ENCODE measurements at regions not wholly inside any gene's neighbourhood (a gene's known extent, or its start where the extent isn't known, plus 50 kb on each side); places are given as distances from the start of the nearest gene placed in this dataset.

- no peak overlapping the region for H3K27ac ChIP-seq (ENCODE audit: insufficient read length, low read depth, low read length)
Observed at GRCh38 chr10:131547129-131547799, 235.7 kb upstream of the TCERG1L start.

More at GRCh38 chr10:131547129-131547799, 235.7 kb upstream of the TCERG1L start:
- Histone ChIP-seq H3K23ac (ENCODE audit: insufficient read length, low read depth, low read length) (no peak overlapping the region), H4K5ac (ENCODE audit: insufficient read length, low read depth, low read length) (no peak overlapping the region), H2BK12ac (ENCODE audit: insufficient read length, low read depth, low read length) (no peak overlapping the region), H3K14ac (ENCODE audit: insufficient read depth, low read length) (no peak overlapping the region), H3K4me2 (ENCODE audit: insufficient read depth, insufficient read length, low read length) (no peak overlapping the region), H2BK5ac (ENCODE audit: insufficient read length, low read length) (no peak overlapping the region), H2BK15ac (ENCODE audit: low read depth, low read length) (no peak overlapping the region), H2BK20ac (ENCODE audit: low read depth, low read length, poor library complexity, severe bottlenecking) (no peak overlapping the region), H3K9ac (ENCODE audit: extremely low read depth, insufficient read length, low read length) (no peak overlapping the region), H3K56ac (ENCODE audit: insufficient read length, low read depth, low read length) (no peak overlapping the region), H2AFZ (ENCODE audit: low read length) (no peak overlapping the region), H3K18ac (ENCODE audit: insufficient read length, low read depth, low read length) (no peak overlapping the region), H3K23me2 (ENCODE audit: insufficient read length, low read depth, low read length, poor library complexity, severe bottlenecking) (no peaks in the 10 kb centered on the region), H3T11ph (ENCODE audit: low read length) (no peak overlapping the region), H3K4ac (ENCODE audit: low read depth, low read length) (no peak overlapping the region), H3K27me3 (ENCODE audit: insufficient read depth, low read length) (no peaks in the 10 kb centered on the region), H2BK120ac (ENCODE audit: low read depth, low read length, poor library complexity, severe bottlenecking) (no peak overlapping the region), H3K4me1 (ENCODE audit: insufficient read depth, low read length) (no peaks in the 10 kb centered on the region; the same call in 1 of the 2 replicates), H2AK5ac (ENCODE audit: insufficient read length, low read length) (no peak overlapping the region), H4K20me1 (ENCODE audit: control insufficient read depth, insufficient read depth, insufficient read length) (no peaks in the 10 kb centered on the region), H4K8ac (replicated peaks; ENCODE audit: insufficient read length, low read depth, low read length) (no peak overlapping the region), H3K79me2 (ENCODE audit: insufficient read depth, low read length) (no peaks in the 10 kb centered on the region), H4K91ac (ENCODE audit: insufficient read length, low read depth, low read length) (no peak overlapping the region), H3K9me3 (ENCODE audit: control insufficient read depth, low read depth, low read length) (no peaks in the 10 kb centered on the region), H3K79me1 (ENCODE audit: insufficient read depth, low read depth, low read length, poor library complexity, severe bottlenecking) (no peaks in the 10 kb centered on the region)
- Mint-ChIP-seq H3K36me3 (ENCODE audit: insufficient read depth in 1 of 3, low read depth in 3 of 3) (no peaks in the 10 kb centered on the region), H3K4me3 (no peak overlapping the region), H3K9me3 (no peaks in the 10 kb centered on the region), H3K27ac (peak overlapping the region in 1 of 3 experiments; percentile 28; a peak in 1 of 7 replicates), H3K27me3 (ENCODE audit: low read depth) (no peaks in the 10 kb centered on the region; the same call in none of the 2 replicates), H3K4me1 (peaks cover 8 to 13% of the 10 kb centered on the region in 2 experiments)
- no peak for TF ChIP-seq CTCF (conservative IDR thresholded peaks at IDR 0.05)
- DNase-seq: no peak
- WGBS (ENCODE audit: extremely low coverage, insufficient read length, low lambda C conversion rate): no CpG with 5 or more reads among the region's 8 CpGs
